Stimulated activated CD4-positive, alpha-beta T cell treated with anti-CD3 and anti-CD28 coated beads, Interleukin-2, amount 100 ng/mL, for 4 hours (primary cell): ENCODE measurements at regions not wholly inside any gene's neighbourhood (a gene's known extent, or its start where the extent isn't known, plus 50 kb on each side); places are given as distances from the start of the nearest gene placed in this dataset.

Experiments used
- DNase-seq: peaks from one replicate; pipeline ENCODE4 v3.0.0-alpha.2; 2020; ENCODE audit warnings: low read depth

DNA sequence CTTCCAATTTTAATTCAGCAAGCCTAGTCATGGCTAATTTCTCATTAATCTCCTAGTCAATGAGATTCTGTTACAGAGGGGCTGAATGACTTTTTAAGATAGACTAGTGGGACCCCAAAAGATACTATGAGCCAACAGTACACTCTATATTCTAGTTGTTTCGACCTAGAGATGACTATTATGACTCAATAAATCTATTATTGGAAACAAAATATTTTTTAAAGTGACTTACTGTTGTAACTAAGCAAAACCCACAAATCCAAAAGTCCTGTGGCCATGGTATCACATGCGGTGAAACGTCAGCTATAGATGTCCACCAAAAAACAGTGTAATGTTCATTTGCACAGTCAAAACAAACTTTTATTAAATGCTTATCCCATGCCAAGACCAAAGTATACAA, 95.3 kb upstream of the ADO start:
- no peak for DNase-seq

- no peak for DNase-seq
Observed at GRCh38 chr10:62710182-62710581, 94.3 kb upstream of the ADO start.

- DNase-seq = no peak
Observed at GRCh38 chr10:62715383-62715782, 89.1 kb upstream of the ADO start.

- DNase-seq = no peak
Observed at GRCh38 chr10:62718585-62718984, 85.9 kb upstream of the ADO start.

GRCh38 chr10:62719061-62719460, 85.5 kb upstream of the ADO start:
- DNase-seq = no peak

DNA sequence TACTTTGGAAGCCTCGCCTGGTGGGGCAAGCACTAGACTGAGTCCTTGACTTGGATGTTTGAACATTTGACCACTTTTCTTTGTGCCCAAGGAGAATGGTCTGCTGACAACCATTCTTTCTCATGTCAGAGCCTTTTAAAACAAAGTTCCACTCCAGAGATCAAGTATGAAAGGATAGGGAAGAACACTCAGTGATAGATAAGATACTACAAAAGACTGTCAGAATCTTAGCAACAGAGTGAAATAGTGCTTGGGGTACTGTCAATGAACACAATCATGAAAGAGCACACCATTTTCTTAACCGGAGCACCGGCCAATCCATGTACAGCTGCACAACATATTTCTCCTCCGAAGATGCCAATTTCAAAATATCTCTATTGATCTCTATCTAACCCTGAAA, 82.8 kb upstream of the ADO start:
- DNase-seq = no peak

DNA sequence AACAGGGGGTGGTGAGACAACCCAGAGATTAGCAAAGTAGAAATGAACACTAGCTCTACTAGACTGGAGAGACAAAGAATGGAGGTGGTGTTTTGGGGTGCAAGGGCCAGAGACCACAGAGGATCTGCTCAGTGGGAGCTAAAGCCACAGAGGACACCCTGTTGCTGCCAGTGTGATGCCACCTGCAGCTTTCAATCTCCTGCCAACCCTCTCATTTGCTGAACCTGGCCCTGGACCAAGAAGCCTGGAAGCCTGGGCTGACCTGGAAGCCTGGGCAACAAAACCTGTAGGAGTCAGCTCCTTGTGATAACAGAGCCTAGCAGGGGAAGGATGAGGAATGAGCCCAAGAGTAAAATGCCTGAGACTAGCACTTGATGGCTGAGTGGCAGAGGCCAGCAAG, 81.1 kb upstream of the ADO start:
- DNase-seq = no peak

DNA sequence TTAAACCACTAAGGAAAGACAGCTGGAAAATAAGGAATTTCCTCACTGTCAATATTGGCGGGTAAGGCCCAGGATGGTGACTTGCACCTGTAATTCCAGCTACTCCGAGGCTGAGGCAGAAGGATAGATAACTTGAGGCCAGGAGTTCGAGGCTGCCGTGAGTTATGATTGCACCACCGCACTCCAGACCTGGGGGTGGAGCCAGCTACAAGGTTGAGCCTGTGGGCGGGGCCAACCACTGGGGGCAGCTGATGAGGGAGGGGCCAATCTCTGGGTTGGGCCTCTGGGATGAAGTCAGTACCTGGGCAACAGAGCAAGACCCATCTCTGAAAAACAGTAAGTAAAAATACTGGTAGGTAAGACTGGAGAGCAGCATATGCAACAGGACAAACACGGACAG, 80.1 kb upstream of the ADO start:
- no peak for DNase-seq

DNA sequence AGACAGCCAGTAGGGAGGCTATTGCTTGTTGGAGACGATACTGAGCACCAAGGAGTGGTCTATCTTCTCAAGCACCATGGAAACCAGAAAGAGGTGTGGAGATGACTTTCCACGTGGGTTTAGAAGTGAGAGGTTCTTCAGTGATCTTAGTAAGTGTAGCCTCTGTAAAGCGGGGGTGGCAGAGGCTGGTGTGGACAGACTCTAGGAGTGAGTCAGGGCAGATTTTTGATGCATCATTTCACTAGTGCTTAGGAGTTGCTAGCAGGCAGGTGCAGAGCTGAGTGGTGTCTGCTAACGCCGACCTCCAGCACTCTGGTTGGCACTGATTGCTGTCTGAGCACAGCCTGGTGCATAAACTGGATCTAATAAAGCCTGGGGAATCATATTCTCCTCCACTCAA, 78.4 kb upstream of the ADO start:
- DNase-seq = peak; percentile 58

DNA sequence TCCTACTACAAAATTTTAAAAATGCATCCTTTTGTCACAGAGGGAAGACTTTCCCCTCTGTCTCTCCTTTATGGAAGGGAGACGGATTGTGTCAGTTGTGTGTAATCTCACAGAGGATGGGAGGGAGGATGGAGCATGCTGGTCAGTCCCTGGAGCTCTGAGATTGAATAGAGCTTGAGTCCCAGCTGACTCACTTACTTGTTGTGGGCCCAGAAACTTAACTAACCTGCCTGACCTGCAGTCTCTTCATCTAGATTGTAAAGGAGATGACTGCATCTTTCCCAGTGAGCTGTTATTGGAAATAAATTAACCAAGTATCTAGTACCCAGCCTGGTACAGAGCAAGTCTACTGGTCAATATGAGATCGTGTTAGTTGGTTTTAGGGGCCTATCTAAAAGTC, 77.9 kb upstream of the ADO start:
- DNase-seq = no peak

DNA sequence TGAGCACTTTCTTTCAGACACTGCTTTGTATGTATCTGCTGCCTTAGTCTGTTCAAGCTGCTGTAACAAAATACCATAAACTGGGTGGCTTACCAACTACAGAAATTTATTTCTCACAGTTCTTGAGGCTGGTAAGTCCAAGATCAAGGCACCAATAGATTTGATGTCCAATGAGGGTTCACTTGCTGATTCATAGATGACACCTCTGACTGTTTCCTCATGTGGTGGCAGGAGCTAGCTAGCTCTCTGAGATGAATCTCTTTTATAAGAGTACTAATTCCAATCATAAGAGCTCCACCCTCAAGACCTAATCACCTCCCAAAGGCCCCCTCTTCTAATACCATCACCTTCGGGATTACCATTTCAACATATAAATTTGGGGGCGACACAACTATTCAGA, 76.6 kb upstream of the ADO start:
- no peak for DNase-seq

- no peak for DNase-seq
Observed at GRCh38 chr10:62728479-62728878, 76.0 kb upstream of the ADO start.

DNA sequence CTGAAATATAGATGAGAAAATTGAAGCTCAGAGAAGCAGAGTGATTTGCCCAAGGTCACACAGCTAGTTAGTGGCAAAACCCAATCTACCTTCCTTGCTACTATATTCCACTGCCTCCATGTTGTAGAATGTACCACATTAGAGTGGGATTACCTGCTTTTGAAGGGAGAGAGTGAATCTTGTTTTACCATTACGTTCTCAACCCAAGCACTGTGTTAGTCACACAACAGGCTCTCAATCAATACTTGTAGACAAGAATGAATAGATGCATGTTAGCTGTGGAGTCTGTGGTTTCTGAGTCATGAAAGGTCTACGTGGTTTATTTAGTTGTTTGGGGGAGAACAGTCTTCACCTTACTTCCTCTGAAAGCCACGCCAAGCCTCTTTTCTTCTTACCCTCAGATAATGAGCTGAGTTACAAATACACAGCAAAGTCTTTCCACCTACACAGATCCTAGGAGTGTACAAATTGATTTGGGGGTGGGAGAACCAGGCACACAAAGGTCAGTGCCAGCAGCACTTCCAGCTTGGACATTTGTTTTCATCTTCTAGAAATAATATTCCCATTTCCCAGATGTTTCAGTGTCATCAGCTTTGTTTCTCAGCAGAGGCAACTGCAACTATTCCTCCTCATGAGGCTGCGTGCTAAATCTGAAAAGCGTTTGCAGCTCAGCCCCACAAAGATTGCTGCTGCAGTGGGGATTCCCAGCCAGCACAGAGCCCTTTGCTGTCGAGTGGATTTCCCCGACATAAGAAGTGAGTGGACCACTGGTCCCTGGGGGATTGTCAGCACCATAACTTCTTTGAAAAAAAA, 71.5 kb upstream of the ADO start:
- DNase-seq = peak; percentile 50

GRCh38 chr10:62733654-62734293, 70.7 kb upstream of the ADO start:
- no peak for DNase-seq

DNA sequence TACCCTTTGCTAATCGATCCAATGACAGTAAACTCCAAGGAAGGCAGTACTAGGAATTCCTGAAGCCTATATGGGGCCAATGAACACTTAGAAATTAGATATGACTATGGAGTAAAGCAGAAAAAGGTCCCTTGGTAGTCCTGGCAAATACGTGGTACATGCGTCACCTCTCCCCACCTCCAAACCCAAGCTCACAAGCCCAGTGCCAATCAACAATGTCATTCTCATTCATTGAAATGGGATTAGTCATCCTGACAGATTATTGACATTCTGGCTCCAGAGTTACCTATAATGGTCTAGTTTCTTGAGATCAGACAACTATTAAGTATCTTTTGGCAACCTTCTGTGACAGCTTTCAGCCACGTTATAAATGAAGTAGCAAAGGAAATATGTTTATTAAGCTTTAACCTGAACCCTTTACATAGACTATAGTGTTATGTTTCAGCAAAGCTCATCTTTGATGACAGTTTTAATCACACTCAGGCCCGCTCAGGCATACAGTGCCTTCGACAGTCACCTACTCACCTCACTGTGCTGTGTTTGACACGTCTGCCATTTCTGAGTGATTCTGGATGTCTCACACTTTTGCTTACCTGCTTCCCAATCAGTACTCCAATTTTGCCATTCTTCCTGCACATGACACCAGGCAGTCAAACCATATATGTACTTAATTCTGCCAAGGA, 69.6 kb upstream of the ADO start:
- DNase-seq = no peak

- peak; percentile 52 for DNase-seq
Observed at GRCh38 chr10:62735464-62736167, 68.9 kb upstream of the ADO start.

GRCh38 chr10:62736168-62736546, 68.4 kb upstream of the ADO start:
- DNase-seq = no peak

DNA sequence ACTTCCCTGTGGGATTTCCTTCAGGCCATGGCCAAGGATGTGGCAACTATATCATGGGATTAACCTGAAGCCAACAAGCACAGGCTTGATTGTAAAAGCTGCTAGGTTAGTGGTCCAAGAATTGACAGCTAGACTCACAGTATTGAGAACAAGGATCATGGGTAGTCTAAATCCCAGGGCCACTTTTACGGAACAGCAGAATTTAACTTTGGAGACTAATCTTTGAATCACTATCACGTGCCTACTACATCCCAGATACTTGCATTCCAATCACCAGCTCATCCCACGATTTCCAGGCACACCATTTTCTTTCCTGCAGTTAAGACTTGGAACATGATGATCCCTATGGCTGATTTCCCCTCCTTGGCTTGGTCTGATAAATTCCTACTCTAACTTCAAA, 65.6 kb upstream of the ADO start:
- no peak for DNase-seq

GRCh38 chr10:62740885-62741745, 63.4 kb upstream of the ADO start:
- no peak for DNase-seq

GRCh38 chr10:62741996-62742395, 62.5 kb upstream of the ADO start:
- no peak for DNase-seq

GRCh38 chr10:62742536-62743061, 61.9 kb upstream of the ADO start:
- no peak for DNase-seq

DNA sequence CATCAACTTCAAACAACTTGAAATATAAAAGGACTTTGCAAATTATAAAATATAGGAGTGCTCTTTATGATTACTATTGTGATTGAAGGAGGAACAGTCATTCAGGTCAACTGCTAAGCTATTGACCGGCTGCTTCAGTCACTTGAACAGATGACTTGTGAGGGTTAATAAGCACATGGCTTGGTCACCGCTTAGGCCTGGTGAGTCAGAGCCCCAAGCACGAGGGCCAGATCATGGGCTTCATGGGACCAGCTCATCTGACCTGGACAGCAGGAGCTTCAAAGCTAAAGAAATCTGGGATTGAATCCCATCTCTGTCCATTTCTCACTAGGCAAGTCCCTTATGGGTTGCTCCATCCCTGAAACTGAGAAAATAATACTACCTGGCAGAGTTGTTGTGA, 60.4 kb upstream of the ADO start:
- no peak for DNase-seq
